ENCODE measurements at regions not wholly inside any gene's neighbourhood (a gene's known extent, or its start where the extent isn't known, plus 50 kb on each side); places are given as distances from the start of the nearest gene placed in this dataset.

DNA sequence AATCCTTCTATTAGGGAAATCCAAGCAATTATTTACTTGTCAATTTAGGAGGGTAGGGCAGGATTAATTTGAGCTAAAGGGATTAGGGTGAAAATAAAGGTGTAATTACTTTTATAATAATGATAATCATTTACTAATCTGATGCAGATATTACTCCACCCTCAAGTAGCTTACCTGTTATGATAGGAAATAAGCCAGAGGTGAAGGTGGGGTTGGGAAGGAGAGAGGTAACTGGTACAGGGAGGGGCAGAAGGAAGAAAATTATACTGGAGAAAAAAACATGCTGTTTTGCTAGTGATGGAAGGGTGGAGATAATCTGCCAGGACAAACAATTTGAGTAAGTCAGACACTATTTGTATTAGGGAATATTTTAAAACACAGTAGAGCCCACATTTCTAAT is 157.7 kb downstream of the BARX2 start:
- Histone ChIP-seq H3K4me3 (no peak overlapping the region), H3K9me3 (peaks cover 0 to 20% (median 0%) of the 10 kb centered on the region in 3 donors), H3K27ac (no peak overlapping the region), H3K4me1 (no peaks in the 10 kb centered on the region), H3K27me3 (no peaks in the 10 kb centered on the region), H3K36me3 (no peaks in the 10 kb centered on the region)
- no peak for ATAC-seq
- TF ChIP-seq, protein P1, sequence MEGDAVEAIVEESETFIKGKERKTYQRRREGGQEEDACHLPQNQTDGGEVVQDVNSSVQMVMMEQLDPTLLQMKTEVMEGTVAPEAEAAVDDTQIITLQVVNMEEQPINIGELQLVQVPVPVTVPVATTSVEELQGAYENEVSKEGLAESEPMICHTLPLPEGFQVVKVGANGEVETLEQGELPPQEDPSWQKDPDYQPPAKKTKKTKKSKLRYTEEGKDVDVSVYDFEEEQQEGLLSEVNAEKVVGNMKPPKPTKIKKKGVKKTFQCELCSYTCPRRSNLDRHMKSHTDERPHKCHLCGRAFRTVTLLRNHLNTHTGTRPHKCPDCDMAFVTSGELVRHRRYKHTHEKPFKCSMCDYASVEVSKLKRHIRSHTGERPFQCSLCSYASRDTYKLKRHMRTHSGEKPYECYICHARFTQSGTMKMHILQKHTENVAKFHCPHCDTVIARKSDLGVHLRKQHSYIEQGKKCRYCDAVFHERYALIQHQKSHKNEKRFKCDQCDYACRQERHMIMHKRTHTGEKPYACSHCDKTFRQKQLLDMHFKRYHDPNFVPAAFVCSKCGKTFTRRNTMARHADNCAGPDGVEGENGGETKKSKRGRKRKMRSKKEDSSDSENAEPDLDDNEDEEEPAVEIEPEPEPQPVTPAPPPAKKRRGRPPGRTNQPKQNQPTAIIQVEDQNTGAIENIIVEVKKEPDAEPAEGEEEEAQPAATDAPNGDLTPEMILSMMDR (IDR thresholded peaks at IDR 0.05), result no peak
- no peak for TF ChIP-seq EP300 (IDR thresholded peaks at IDR 0.05)
- TF ChIP-seq POLR2AphosphoS5 (IDR thresholded peaks at IDR 0.05), result no peak
- TF ChIP-seq POLR2A (IDR thresholded peaks at IDR 0.05), result no peak

DNA sequence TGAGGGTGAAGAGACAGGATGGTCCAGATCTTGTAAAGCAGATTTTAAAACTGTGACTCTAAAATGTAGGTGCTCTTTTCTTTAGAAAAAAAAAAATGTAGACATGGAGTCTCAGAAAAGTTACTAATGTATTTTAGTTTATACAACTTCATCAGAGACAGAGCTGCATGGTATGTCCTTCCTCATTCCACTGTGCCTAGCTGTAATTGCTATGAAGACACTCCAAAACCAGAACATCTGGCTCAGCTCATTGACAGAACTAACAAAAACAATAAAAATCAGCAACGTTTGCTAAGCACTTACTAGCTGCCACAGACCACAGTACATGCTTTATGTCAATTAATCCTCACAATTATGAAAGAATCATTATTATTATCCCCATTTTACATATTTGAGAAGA is 160.7 kb downstream of the BARX2 start:
- Histone ChIP-seq H3K9me3 (peaks cover 0 to 26% (median 0%) of the 10 kb centered on the region in 3 donors), H3K27me3 (no peaks in the 10 kb centered on the region), H3K27ac (no peak overlapping the region), H3K36me3 (no peaks in the 10 kb centered on the region), H3K4me1 (no peaks in the 10 kb centered on the region), H3K4me3 (no peak overlapping the region)
- WGBS, 2 donors (ENCODE audit: low coverage in 1 of 2), result 38 to 50% methylated on average over 1 of the region's 1 CpG
- TF ChIP-seq POLR2A (IDR thresholded peaks at IDR 0.05), result no peak
- no peak for TF ChIP-seq EP300 (IDR thresholded peaks at IDR 0.05)
- no peak for TF ChIP-seq POLR2AphosphoS5 (IDR thresholded peaks at IDR 0.05)
- ATAC-seq, result no peak

DNA sequence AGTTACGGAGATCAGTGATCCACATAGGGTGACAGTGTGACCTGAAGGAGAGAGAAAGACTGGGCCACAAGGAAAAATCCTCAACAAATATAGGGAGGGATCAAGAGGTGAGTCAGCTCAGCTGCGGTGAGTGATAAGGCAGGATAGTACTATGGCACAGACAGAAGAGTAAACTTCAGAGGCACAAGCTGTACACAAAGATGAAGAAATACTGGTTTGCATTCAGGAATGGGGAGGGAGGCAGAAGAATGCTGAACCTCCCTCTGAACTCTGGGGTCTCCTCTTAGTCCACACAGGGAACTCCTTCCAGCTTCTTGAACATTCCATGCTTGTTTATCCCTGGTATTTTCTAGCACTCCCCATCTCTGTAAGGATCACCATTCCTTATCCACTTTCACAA is 162.7 kb downstream of the BARX2 start:
- Histone ChIP-seq H3K27ac (no peak overlapping the region), H3K4me3 (no peak overlapping the region), H3K4me1 (no peaks in the 10 kb centered on the region), H3K36me3 (no peaks in the 10 kb centered on the region), H3K9me3 (peaks cover 0 to 26% (median 0%) of the 10 kb centered on the region in 3 donors), H3K27me3 (no peaks in the 10 kb centered on the region)
- no peak for ATAC-seq
- TF ChIP-seq POLR2AphosphoS5 (IDR thresholded peaks at IDR 0.05) (no peak), EP300 (IDR thresholded peaks at IDR 0.05) (no peak)
- TF ChIP-seq, protein P1 (IDR thresholded peaks at IDR 0.05), result no peak
- 89 to 90% methylated on average over 2 of the region's 2 CpGs for WGBS, 2 donors (ENCODE audit: low coverage in 1 of 2)

DNA sequence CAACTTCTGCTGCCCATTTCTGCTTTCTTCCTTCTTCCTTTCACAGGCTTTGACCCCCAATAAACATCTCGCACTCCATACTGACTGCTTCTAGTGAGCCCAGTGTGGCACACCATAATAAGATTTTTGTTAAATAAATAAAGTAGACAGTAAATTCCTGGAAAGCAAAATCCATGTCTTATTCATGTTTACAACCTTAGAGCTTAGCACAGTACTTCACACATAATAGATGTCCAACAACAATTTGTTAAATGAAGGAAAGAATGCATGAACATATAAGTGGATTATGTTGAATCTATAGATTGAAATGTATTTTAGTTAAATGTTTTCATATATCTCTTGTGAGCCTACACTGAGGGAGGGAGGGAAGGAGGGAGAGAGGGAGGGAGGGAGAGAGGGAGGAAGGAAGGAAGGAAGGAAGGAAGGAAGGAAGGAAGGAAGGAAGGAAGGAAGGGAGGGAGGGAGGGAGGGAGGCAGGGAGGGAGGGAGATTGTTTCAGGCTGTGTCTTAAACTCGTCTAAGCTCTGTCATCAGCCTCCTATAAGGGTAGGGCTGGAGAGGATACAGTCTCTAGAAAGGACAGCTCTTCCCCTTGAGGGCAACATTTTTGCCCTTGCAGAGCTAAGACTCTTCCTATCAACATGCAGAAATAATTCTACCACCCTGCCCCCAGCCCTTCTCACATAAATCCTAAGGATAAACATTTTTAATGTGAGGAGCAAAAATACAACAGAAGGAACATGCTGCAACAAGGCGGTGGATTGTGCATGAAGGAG is 168.1 kb downstream of the BARX2 start:
- TF ChIP-seq POLR2A (IDR thresholded peaks at IDR 0.05) (no peak), POLR2AphosphoS5 (IDR thresholded peaks at IDR 0.05) (no peak), EP300 (IDR thresholded peaks at IDR 0.05) (no peak)
- TF ChIP-seq, protein P1 (IDR thresholded peaks at IDR 0.05), result no peak

DNA sequence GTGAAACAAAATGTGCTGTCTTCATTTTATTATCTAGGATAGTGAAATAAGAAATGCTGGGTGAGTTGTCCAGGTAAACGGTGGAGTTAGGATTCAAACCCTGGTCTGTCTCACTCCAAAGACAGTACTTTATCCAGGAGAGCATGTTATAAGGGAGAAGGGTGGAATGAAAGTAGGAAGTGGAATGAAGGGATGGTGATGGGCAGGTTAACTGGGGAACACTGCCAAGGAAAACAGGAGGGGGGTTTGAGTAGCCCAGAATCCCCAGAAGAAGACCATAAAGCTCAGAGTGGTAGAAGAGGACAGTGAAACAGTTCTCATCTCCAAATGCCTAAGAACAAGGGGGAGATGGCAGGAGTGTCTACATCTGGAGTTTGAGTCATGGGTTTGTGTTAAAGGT is 169.0 kb downstream of the BARX2 start:
- Histone ChIP-seq H3K4me1 (no peaks in the 10 kb centered on the region), H3K36me3 (no peaks in the 10 kb centered on the region), H3K27me3 (no peaks in the 10 kb centered on the region), H3K4me3 (no peak overlapping the region), H3K27ac (no peak overlapping the region), H3K9me3 (no peaks in the 10 kb centered on the region)
- no peak for ATAC-seq
- WGBS, 2 donors (ENCODE audit: low coverage in 1 of 2), result 80 to 86% methylated on average over 1 of the region's 1 CpG
- TF ChIP-seq POLR2AphosphoS5 (IDR thresholded peaks at IDR 0.05) (no peak), EP300 (IDR thresholded peaks at IDR 0.05) (no peak)
- TF ChIP-seq, protein P1 (IDR thresholded peaks at IDR 0.05), result no peak

More for the DNA sequence above, 168.1 kb downstream of the BARX2 start:
- H3K27ac ChIP-seq, result no peak overlapping the region
- no peaks in the 10 kb centered on the region for H3K27me3 ChIP-seq
- 10 to 49% methylated on average over 2 to 3 of the region's 3 CpGs for WGBS, 2 donors (ENCODE audit: low coverage in 1 of 2)
- no peaks in the 10 kb centered on the region for H3K4me1 ChIP-seq
- no peaks in the 10 kb centered on the region for H3K36me3 ChIP-seq
- H3K9me3 ChIP-seq, result peaks cover 0 to 6% (median 0%) of the 10 kb centered on the region in 3 donors
- no peak for ATAC-seq
- no peak overlapping the region for H3K4me3 ChIP-seq
